MM.1S (cell line): ENCODE measurements at regions not wholly inside any gene's neighbourhood (a gene's known extent, or its start where the extent isn't known, plus 50 kb on each side); places are given as distances from the start of the nearest gene placed in this dataset.

Source experiments
- DNase-seq: peaks from one replicate; pipeline ENCODE4 v3.0.0-alpha.2; 2015
- H2AFZ ChIP-seq: fragments of 300-600 bp; sonication (generic); 2 replicates; pipeline ENCODE4 v1.6.0; 2016; ENCODE audit warnings: antibody characterized with exemption, low read length
- H3F3A ChIP-seq: fragments of 300-600 bp; sonication (generic); 2 replicates; pipeline ENCODE4 v1.6.1; 2016; ENCODE audit warnings: mild to moderate bottlenecking, antibody characterized with exemption, low read length, moderate library complexity, mixed read lengths; ENCODE audit not compliant: insufficient read depth
- H3K27ac ChIP-seq: fragments of 300-600 bp; sonication (generic); 2 replicates; pipeline ENCODE4 v1.5.1; 2016; ENCODE audit warnings: mild to moderate bottlenecking, low read length
- H3K27me3 ChIP-seq: fragments of 300-600 bp; sonication (generic); replicated peaks from 2 replicates; pipeline ENCODE4 v1.6.0; 2016; ENCODE audit warnings: low read length; ENCODE audit not compliant: insufficient read depth
- H3K36me3 ChIP-seq: fragments of 300-600 bp; sonication (generic); replicated peaks from 2 replicates; pipeline ENCODE4 v1.6.1; 2016; ENCODE audit warnings: mild to moderate bottlenecking, low read length, mixed read lengths; ENCODE audit not compliant: insufficient read depth
- H3K4me1 ChIP-seq: fragments of 300-600 bp; sonication (generic); 2 replicates; pipeline ENCODE4 v1.6.1; 2016; ENCODE audit warnings: low read length, mixed read lengths
- H3K4me2 ChIP-seq: fragments of 300-600 bp; sonication (generic); 2 replicates; pipeline ENCODE4 v1.6.0; 2016; ENCODE audit warnings: low read depth, low read length
- H3K4me3 ChIP-seq: fragments of 300-600 bp; sonication (generic); 2 replicates; pipeline ENCODE4 v1.5.1; 2016; ENCODE audit warnings: low read length, mixed read lengths
- H3K79me2 ChIP-seq: fragments of 300-600 bp; sonication (generic); 2 replicates; pipeline ENCODE4 v1.6.1; 2016; ENCODE audit warnings: mixed run types, low read length, mixed read lengths
- H3K9ac ChIP-seq: fragments of 300-600 bp; sonication (generic); 2 replicates; pipeline ENCODE4 v1.6.1; 2016; ENCODE audit warnings: low read length, mixed read lengths
- H3K9me2 ChIP-seq: fragments of 300-600 bp; sonication (generic); replicated peaks from 2 replicates; pipeline ENCODE4 v1.6.1; 2016; ENCODE audit warnings: mild to moderate bottlenecking, low read length, mixed read lengths; ENCODE audit not compliant: insufficient read depth
- H3K9me3 ChIP-seq: fragments of 300-600 bp; sonication (generic); replicated peaks from 2 replicates; pipeline ENCODE4 v1.6.1; 2016; ENCODE audit warnings: mild to moderate bottlenecking, low read length, mixed read lengths; ENCODE audit not compliant: insufficient read depth
- H4K20me1 ChIP-seq: fragments of 300-600 bp; sonication (generic); 2 replicates; pipeline ENCODE4 v1.6.1; 2016; ENCODE audit warnings: mild to moderate bottlenecking, low read length, moderate library complexity, mixed read lengths; ENCODE audit not compliant: insufficient read depth
- EZH2 ChIP-seq: fragments of 300-600 bp; sonication (generic); optimal IDR thresholded peaks from 2 replicates; pipeline ENCODE3; 2017; ENCODE audit warnings: low read depth, mild to moderate bottlenecking, antibody characterized with exemption, low read length, mixed read lengths
- EZH2phosphoT487 ChIP-seq: fragments of 300-600 bp; sonication (generic); IDR thresholded peaks from 2 replicates; pipeline ENCODE4 v1.6.1; 2018; ENCODE audit warnings: antibody characterized with exemption, low read length
- TF ChIP-seq, protein P1 (sequence below): fragments of 300-600 bp; sonication (generic); IDR thresholded peaks from 2 replicates; pipeline ENCODE4 v1.5.1; 2016; ENCODE audit warnings: antibody characterized with exemption, low read length, mixed read lengths

DNA sequence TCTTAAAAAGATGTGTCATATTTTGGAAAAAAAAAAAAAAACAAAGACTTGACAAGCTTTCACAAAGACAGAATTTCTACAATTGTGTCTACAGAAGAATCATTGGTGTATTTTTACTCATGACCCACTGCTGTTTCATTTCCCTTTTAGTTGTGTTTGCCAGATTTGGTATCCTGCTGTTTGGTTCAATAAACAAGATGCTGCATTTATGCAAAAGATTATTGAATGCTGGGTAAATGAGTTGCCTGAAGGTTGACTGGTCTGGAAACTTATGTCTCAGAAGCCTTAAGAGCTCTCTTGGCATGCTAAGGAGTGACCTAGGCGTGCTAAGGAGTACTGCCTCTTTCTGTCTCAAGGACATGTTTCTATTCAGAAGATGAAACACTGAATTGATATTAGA, 64.9 kb upstream of the NPY2R start:
- TF ChIP-seq, protein P1, sequence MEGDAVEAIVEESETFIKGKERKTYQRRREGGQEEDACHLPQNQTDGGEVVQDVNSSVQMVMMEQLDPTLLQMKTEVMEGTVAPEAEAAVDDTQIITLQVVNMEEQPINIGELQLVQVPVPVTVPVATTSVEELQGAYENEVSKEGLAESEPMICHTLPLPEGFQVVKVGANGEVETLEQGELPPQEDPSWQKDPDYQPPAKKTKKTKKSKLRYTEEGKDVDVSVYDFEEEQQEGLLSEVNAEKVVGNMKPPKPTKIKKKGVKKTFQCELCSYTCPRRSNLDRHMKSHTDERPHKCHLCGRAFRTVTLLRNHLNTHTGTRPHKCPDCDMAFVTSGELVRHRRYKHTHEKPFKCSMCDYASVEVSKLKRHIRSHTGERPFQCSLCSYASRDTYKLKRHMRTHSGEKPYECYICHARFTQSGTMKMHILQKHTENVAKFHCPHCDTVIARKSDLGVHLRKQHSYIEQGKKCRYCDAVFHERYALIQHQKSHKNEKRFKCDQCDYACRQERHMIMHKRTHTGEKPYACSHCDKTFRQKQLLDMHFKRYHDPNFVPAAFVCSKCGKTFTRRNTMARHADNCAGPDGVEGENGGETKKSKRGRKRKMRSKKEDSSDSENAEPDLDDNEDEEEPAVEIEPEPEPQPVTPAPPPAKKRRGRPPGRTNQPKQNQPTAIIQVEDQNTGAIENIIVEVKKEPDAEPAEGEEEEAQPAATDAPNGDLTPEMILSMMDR = no peak
- TF ChIP-seq EZH2phosphoT487 (no peak), EZH2 (no peak)
- Histone ChIP-seq H3K4me3 (no peak overlapping the region), H3K9me3 (no peaks in the 10 kb centered on the region), H3F3A (no peaks in the 10 kb centered on the region), H3K79me2 (no peaks in the 10 kb centered on the region), H3K27ac (no peak overlapping the region), H3K4me1 (no peaks in the 10 kb centered on the region), H3K9me2 (no peaks in the 10 kb centered on the region; the same call in 1 of the 2 replicates), H2AFZ (no peak overlapping the region), H4K20me1 (no peaks in the 10 kb centered on the region), H3K27me3 (no peaks in the 10 kb centered on the region), H3K9ac (no peak overlapping the region), H3K4me2 (no peak overlapping the region), H3K36me3 (no peaks in the 10 kb centered on the region)
- DNase-seq = no peak
